HL-60 (cell line): ENCODE measurements at regions not wholly inside any gene's neighbourhood (a gene's known extent, or its start where the extent isn't known, plus 50 kb on each side); places are given as distances from the start of the nearest gene placed in this dataset.

Source experiments
- DNase-seq, 2 experiments: peaks; one replicate each; pipeline ENCODE4 v3.0.0-alpha.2; 2010 to 2020; ENCODE audit warnings: low read depth in 1 of 2, low spot score in 1 of 2
- H3K27ac ChIP-seq: fragments of 250-450 bp; sonication (Bioruptor Pico); replicated peaks from 2 replicates; pipeline ENCODE4 v1.5.1; 2020; ENCODE audit warnings: mild to moderate bottlenecking, moderate library complexity
- H3K27me3 ChIP-seq: fragments of 250-450 bp; sonication (Bioruptor Pico); 2 replicates; pipeline ENCODE4 v1.5.1; 2021; ENCODE audit warnings: mild to moderate bottlenecking, moderate library complexity; ENCODE audit not compliant: insufficient read depth, poor library complexity, severe bottlenecking
- H3K4me3 ChIP-seq: replicated peaks from 2 replicates; pipeline ENCODE4 v1.5.1; 2011; ENCODE audit warnings: mild to moderate bottlenecking, control low read depth, low read length; ENCODE audit not compliant: insufficient read depth
- GABPA ChIP-seq: IDR thresholded peaks from 2 replicates; pipeline ENCODE4 v1.6.1; 2012; ENCODE audit warnings: low read depth
- POLR2AphosphoS5 ChIP-seq: IDR thresholded peaks from 2 replicates; pipeline ENCODE4 v1.6.1; 2012; ENCODE audit warnings: low read depth
- SPI1 ChIP-seq: IDR thresholded peaks from 2 replicates; pipeline ENCODE4 v1.6.1; 2012; ENCODE audit warnings: low read depth, mild to moderate bottlenecking, borderline replicate concordance
- TF ChIP-seq, protein P1 (sequence below): IDR thresholded peaks from one replicate; pipeline ENCODE4 v1.5.1; 2011; ENCODE audit warnings: low read length, control low read depth, inconsistent platforms; ENCODE audit not compliant: insufficient read depth
- TF ChIP-seq, protein P2 (sequence below): IDR thresholded peaks from 2 replicates; pipeline ENCODE4 v1.6.1; 2012; ENCODE audit warnings: low read depth; ENCODE audit not compliant: insufficient replicate concordance

DNA sequence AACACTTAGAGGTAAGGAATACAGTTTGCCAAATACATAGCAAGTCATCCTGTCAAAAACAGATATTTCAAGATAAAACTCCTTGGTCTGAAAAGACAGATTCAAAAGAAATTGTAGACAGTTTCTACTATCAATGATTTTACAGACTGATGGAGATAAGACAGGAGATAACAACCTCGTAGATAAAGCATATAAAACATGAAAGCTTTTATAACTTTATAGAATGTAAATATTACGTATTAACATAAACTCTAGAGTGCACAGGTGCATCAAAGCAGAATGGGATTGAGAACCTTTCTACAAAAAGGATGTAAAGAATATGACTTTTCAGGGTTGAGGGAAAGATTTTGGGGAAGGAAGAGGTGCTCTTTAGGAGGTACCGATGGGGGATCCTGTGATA, 158.0 kb upstream of the CENPW start:
- no peak for TF ChIP-seq POLR2AphosphoS5
- H3K27ac ChIP-seq, result no peak overlapping the region
- no peak overlapping the region for H3K4me3 ChIP-seq
- DNase-seq, result no peak
- H3K27me3 ChIP-seq, result no peaks in the 10 kb centered on the region

DNA sequence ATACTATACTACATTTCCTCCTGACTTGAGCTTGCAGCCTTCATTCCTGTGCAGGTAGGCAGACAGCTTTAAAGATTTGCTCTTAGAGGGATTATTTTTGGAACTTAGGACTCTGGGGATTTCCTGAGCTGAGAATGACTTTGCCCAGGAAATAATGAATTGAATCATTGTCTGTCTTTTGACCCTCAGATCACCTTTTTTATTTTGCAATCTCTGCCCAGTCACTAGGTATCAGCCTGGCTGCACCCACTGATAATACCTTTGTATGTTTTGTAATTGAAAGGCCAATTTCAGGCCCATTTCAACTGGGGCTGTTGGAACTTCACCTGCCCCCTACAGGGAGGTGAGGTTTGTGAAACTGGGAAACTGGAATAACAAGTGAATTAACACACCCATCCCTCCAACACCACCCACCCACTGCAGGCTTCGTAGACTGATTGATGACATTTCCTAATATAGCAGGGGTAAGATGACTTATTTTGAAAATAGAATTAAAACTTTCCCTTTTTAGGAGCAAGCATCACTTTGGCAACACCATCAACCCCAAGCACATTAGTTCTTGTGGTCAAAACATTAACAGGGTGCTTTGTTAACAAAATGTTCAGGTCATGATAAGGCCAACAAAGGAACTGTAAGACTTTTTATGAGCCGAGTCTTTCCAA, 157.1 kb upstream of the CENPW start:
- Histone ChIP-seq H3K27ac (no peak overlapping the region), H3K4me3 (no peak overlapping the region), H3K27me3 (no peaks in the 10 kb centered on the region)
- DNase-seq, result no peak
- no peak for TF ChIP-seq SPI1
- TF ChIP-seq GABPA, result no peak
- TF ChIP-seq, protein P1, sequence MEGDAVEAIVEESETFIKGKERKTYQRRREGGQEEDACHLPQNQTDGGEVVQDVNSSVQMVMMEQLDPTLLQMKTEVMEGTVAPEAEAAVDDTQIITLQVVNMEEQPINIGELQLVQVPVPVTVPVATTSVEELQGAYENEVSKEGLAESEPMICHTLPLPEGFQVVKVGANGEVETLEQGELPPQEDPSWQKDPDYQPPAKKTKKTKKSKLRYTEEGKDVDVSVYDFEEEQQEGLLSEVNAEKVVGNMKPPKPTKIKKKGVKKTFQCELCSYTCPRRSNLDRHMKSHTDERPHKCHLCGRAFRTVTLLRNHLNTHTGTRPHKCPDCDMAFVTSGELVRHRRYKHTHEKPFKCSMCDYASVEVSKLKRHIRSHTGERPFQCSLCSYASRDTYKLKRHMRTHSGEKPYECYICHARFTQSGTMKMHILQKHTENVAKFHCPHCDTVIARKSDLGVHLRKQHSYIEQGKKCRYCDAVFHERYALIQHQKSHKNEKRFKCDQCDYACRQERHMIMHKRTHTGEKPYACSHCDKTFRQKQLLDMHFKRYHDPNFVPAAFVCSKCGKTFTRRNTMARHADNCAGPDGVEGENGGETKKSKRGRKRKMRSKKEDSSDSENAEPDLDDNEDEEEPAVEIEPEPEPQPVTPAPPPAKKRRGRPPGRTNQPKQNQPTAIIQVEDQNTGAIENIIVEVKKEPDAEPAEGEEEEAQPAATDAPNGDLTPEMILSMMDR, result no peak
- TF ChIP-seq POLR2AphosphoS5, result no peak
- TF ChIP-seq, protein P2, sequence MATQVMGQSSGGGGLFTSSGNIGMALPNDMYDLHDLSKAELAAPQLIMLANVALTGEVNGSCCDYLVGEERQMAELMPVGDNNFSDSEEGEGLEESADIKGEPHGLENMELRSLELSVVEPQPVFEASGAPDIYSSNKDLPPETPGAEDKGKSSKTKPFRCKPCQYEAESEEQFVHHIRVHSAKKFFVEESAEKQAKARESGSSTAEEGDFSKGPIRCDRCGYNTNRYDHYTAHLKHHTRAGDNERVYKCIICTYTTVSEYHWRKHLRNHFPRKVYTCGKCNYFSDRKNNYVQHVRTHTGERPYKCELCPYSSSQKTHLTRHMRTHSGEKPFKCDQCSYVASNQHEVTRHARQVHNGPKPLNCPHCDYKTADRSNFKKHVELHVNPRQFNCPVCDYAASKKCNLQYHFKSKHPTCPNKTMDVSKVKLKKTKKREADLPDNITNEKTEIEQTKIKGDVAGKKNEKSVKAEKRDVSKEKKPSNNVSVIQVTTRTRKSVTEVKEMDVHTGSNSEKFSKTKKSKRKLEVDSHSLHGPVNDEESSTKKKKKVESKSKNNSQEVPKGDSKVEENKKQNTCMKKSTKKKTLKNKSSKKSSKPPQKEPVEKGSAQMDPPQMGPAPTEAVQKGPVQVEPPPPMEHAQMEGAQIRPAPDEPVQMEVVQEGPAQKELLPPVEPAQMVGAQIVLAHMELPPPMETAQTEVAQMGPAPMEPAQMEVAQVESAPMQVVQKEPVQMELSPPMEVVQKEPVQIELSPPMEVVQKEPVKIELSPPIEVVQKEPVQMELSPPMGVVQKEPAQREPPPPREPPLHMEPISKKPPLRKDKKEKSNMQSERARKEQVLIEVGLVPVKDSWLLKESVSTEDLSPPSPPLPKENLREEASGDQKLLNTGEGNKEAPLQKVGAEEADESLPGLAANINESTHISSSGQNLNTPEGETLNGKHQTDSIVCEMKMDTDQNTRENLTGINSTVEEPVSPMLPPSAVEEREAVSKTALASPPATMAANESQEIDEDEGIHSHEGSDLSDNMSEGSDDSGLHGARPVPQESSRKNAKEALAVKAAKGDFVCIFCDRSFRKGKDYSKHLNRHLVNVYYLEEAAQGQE, result no peak

DNA sequence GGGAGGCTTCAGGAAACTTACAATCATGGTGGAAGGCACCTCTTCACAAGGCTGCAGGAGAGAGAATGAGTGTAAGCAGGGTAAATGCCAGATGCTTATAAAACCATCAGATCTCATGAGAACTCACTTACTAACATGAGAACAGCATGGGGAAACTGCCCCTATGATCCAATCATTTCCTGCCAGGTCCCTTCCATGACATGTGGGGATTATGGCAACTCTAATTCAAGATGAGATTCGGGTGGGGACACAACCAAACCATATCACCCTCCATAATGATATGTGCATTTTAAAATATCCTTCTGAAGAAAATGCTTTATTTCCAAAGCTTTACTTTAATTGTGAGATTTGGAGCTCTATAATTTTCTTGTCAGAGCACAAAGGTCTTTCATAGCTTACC, 154.1 kb upstream of the CENPW start:
- no peak for DNase-seq
- H3K27me3 ChIP-seq, result no peaks in the 10 kb centered on the region
- TF ChIP-seq, protein P1, result no peak
- TF ChIP-seq SPI1 (no peak), POLR2AphosphoS5 (no peak), GABPA (no peak)
- TF ChIP-seq, protein P2, result no peak
- H3K27ac ChIP-seq, result no peak overlapping the region
- no peak overlapping the region for H3K4me3 ChIP-seq

DNA sequence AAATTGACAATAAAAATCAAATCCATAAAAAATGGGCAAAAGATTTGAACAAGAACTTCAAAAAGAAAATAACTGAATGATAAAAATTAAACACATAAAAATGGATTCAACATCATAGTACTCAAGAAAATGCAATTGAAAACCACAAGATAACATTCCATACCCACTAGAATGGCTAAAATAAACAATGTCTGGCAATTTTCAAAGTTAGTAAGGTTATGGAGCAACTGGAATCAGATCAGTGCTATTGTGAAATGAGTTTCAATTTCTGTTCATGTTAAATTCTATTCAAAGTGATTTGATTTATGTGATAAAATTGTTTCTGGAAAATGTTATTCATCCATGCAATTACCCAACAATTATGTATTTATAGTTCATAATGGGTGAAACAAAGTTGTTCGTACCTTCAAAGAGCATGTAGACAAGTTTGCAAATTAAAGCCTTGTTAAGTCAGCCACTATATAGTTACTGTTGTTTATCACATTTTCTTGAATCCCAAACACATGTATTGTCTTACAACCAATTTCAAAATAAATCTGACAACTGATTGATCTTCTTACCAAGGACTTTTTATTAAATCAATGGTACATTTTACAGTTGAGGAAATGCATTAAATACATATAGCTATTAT, 151.5 kb upstream of the CENPW start:
- Histone ChIP-seq H3K27me3 (no peaks in the 10 kb centered on the region), H3K27ac (no peak overlapping the region), H3K4me3 (no peak overlapping the region)
- no peak for TF ChIP-seq SPI1
- no peak for TF ChIP-seq POLR2AphosphoS5
- TF ChIP-seq, protein P1, result no peak
- TF ChIP-seq, protein P2, result no peak
- TF ChIP-seq GABPA, result no peak
- no peak for DNase-seq
